GM12872 (cell line): ENCODE measurements at regions not wholly inside any gene's neighbourhood (a gene's known extent, or its start where the extent isn't known, plus 50 kb on each side); places are given as distances from the start of the nearest gene placed in this dataset.

Experiments used
- TF ChIP-seq, protein P1 (sequence below): IDR thresholded peaks from 3 replicates; pipeline ENCODE4 v1.5.1; 2011; ENCODE audit warnings: low read depth, mild to moderate bottlenecking, low read length, moderate library complexity; ENCODE audit not compliant: insufficient read depth

DNA sequence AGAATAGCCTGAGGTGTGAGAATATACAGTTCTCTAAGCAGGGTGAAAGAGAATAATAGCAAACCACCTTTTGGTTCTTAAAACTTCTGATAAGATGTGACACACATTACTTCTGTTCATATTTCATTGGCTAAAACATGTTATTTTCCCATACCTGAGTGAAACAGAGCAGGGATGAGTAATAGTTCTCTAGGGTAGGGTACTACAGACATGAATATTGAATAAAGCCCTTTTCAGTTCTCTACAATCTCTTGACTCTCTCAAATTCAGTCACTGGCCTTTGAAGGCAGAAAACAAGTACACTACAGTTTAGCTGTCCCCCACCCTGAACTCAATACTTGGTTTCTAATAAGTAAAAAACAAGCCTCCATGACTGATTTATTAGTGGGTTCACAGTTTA is 454.1 kb upstream of the MDGA2 start:
- TF ChIP-seq, protein P1, sequence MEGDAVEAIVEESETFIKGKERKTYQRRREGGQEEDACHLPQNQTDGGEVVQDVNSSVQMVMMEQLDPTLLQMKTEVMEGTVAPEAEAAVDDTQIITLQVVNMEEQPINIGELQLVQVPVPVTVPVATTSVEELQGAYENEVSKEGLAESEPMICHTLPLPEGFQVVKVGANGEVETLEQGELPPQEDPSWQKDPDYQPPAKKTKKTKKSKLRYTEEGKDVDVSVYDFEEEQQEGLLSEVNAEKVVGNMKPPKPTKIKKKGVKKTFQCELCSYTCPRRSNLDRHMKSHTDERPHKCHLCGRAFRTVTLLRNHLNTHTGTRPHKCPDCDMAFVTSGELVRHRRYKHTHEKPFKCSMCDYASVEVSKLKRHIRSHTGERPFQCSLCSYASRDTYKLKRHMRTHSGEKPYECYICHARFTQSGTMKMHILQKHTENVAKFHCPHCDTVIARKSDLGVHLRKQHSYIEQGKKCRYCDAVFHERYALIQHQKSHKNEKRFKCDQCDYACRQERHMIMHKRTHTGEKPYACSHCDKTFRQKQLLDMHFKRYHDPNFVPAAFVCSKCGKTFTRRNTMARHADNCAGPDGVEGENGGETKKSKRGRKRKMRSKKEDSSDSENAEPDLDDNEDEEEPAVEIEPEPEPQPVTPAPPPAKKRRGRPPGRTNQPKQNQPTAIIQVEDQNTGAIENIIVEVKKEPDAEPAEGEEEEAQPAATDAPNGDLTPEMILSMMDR = no peak

DNA sequence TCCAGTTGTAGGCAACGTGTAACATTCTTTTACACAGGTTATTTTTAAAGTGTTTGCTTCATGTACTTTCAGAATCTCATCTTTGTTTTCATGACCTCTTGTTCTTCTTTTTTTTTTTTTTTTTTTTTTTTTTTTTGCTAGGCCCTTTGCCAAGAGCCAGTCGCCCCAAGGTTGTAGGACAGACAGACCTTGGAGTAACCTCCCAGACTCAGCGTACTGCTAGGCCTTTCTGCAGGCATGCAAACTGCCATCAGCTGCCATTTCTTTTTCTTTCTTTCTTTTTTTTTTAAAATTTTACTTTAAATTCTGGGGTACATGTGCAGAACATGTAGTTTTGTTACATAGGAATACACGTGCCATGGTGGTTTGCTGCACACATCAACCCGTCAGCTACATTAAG is 452.3 kb upstream of the MDGA2 start:
- TF ChIP-seq, protein P1 = no peak

DNA sequence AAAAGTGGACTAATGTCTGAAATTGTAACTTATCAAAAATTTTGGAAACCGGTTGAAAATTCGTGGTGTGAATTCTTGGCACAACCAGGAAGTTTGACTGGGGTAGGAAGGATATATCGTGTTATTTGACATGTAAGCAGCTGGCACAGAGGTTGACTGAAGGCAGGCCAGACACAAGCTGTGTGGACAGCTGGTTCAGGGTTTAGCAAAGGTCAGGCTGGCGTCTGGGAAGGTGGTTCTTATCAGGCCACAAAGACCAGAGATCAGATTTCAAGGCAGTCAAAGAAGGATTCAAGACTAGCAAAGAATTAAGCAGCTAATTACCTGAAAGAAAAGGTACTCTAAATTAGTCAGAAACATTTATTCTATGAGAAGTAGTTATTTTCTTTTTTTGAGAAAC is 450.2 kb upstream of the MDGA2 start:
- TF ChIP-seq, protein P1 = no peak

DNA sequence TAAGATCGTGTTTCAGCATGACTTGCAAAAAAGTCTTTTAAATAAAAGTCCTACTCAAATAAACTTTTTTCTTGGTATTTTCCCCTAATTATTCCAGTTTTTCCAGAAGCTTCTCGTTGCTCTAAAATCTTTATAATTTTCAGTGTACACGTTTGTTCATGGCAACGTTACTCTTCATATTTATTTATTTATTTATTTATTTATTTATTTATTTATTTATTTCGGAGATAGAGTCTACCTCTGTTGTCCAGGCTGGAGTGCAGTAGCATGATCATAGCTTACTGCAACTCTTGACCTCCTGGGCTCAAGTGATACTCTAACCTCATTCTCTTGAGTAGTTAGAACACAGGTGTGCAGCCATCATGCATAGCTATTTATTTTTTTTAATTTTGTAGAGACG is 438.3 kb upstream of the MDGA2 start:
- TF ChIP-seq, protein P1 = no peak

DNA sequence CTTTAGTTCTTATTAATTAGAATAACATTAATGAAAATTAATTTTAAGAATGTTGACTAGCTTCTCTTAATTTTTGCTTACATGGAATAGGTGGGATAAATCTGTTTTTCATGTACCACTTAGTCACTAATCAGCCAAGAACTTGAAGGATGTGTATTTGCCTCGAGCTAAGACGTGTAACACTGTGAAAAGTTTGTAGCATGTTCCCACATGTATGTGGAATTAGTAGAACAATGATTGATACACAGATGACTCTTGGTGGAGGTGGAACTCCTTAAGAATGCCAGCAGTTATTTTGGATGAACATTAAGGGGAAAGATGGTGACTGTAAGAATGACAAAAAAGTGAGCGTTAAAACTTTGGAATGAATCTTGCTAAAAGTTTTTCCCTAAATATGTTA is 435.7 kb upstream of the MDGA2 start:
- TF ChIP-seq, protein P1 = no peak

DNA sequence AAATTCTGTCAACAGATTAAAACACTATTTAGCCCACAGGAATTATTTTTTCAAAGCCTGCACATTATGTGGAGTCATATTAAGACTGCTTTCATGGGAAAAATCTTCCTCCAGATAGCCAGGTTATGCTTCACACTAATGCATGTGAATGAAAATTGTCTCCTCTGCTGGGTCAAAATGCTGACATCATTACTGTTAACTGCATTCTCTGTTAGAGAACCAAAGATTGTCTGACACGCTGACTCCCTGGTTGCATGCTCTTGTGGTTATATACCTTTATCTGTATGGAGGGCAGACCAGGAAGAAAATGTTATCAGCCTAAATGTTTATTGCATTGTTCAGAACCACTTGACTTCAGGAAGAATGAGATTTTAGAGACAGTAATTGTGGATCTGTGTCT is 432.2 kb upstream of the MDGA2 start:
- TF ChIP-seq, protein P1 = no peak

DNA sequence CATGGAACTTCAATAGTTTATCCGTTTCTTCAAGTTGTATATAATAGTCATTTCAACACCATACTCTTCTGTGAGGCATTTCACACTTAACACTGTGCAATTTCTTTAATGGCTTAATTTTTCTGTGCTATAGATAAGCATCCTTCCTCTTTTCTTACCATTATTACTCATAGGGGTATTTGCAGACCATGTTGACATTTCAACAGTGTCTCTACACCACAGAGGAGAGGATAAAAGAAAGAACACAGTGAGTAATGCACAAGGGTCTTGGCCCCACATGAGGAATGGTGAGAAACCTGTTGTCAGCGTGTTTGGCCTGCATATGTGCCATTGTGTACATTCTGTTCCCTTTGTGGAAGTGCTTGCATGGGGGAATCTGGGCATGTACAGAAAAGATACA is 421.5 kb upstream of the MDGA2 start:
- TF ChIP-seq, protein P1 = no peak

DNA sequence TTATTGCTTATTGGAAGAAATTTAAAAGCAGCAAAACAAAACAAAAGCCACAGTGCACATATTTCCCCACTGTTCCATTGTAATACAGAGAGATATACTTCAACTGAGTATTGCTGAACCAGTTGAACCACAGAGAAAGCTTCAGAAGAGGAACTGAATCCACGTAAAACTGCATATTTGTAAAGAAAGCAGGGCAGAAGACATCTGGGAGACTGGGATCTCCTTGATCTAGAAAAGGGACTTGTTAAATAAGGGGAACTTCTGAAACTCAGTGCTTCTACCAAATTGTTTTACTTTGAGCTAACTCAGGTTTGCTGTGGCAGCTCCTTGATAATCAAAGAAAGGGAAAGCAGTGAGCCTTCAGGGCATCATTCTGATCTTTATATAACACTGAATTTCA is 411.1 kb upstream of the MDGA2 start:
- TF ChIP-seq, protein P1 = no peak
